ENCODE measurements at regions not wholly inside any gene's neighbourhood (a gene's known extent, or its start where the extent isn't known, plus 50 kb on each side); places are given as distances from the start of the nearest gene placed in this dataset.
"Not testable (repeated sequence)": the region's sequence is repeated elsewhere in the genome, so short reads cannot be mapped to it uniquely, and the experiment has no call there.

GRCh38 chr7:108669958-108670357 lies 100.3 kb downstream of the DNAJB9 start:
- Histone ChIP-seq H3K4me3 (no peak overlapping the region), H3K9me3 (ENCODE audit: low read depth) (no peaks in the 10 kb centered on the region), H3K36me3 (ENCODE audit: low read depth) (no peaks in the 10 kb centered on the region), H3K27me3 (replicated peaks; ENCODE audit: insufficient read depth) (no peaks in the 10 kb centered on the region), H3K9ac (no peak overlapping the region), H3K9me2 (ENCODE audit: insufficient read depth) (no peaks in the 10 kb centered on the region), H3F3A (ENCODE audit: insufficient read depth) (no peaks in the 10 kb centered on the region), H3K4me2 (ENCODE audit: unreplicated experiment) (no peak overlapping the region), H3K4me1 (ENCODE audit: insufficient read depth) (no peaks in the 10 kb centered on the region), H4K20me1 (ENCODE audit: insufficient read depth) (no peaks in the 10 kb centered on the region), H2AFZ (no peak overlapping the region), H3K79me2 (ENCODE audit: insufficient read depth) (no peaks in the 10 kb centered on the region), H3K27ac (no peak overlapping the region)
- DNase-seq, result no peak
- TF ChIP-seq EZH2phosphoT487 (IDR thresholded peaks at IDR 0.05; ENCODE audit: insufficient read depth, low read depth) (no peak), EZH2 (IDR thresholded peaks at IDR 0.05; ENCODE audit: insufficient read depth, poor library complexity, severe bottlenecking) (no peak)
- in situ Hi-C loops (cut with MboI), result no loop called here

- H3K9ac ChIP-seq; H3K4me2 ChIP-seq (ENCODE audit: unreplicated experiment); H3K9me2 ChIP-seq (ENCODE audit: insufficient read depth); DNase-seq; H3K27ac ChIP-seq; H3K36me3 ChIP-seq (ENCODE audit: low read depth); H3K9me3 ChIP-seq (ENCODE audit: low read depth); H3K27me3 ChIP-seq (replicated peaks; ENCODE audit: insufficient read depth); H2AFZ ChIP-seq; H4K20me1 ChIP-seq (ENCODE audit: insufficient read depth); H3F3A ChIP-seq (ENCODE audit: insufficient read depth); H3K4me3 ChIP-seq; H3K79me2 ChIP-seq (ENCODE audit: insufficient read depth); H3K4me1 ChIP-seq (ENCODE audit: insufficient read depth); in situ Hi-C loops (cut with MboI): not testable (repeated sequence)
- WGBS, 2 experiments (ENCODE audit: low coverage in 1 of 2, low lambda C conversion rate in 2 of 2, missing lambda C conversion rate in 2 of 2), result 9 to 15% methylated on average over 3 of the region's 3 CpGs
Observed at GRCh38 chr7:108673699-108674098, 104.0 kb downstream of the DNAJB9 start.

GRCh38 chr7:108684629-108685028 lies 115.0 kb downstream of the DNAJB9 start:
- Histone ChIP-seq H3K4me3 (no peak overlapping the region), H3K4me2 (ENCODE audit: unreplicated experiment) (no peak overlapping the region), H3F3A (ENCODE audit: insufficient read depth) (no peaks in the 10 kb centered on the region), H3K27me3 (replicated peaks; ENCODE audit: insufficient read depth) (no peaks in the 10 kb centered on the region), H3K9ac (no peak overlapping the region), H3K9me3 (ENCODE audit: low read depth) (no peaks in the 10 kb centered on the region), H3K36me3 (ENCODE audit: low read depth) (no peaks in the 10 kb centered on the region), H3K4me1 (ENCODE audit: insufficient read depth) (no peaks in the 10 kb centered on the region), H2AFZ (no peak overlapping the region), H4K20me1 (ENCODE audit: insufficient read depth) (no peaks in the 10 kb centered on the region), H3K9me2 (ENCODE audit: insufficient read depth) (no peaks in the 10 kb centered on the region), H3K79me2 (ENCODE audit: insufficient read depth) (no peaks in the 10 kb centered on the region), H3K27ac (no peak overlapping the region)
- DNase-seq, result no peak
- in situ Hi-C loops (cut with MboI), result no loop called here
- WGBS, 2 experiments (ENCODE audit: low coverage in 1 of 2, low lambda C conversion rate in 2 of 2, missing lambda C conversion rate in 2 of 2), result 52 to 58% methylated on average over 4 of the region's 4 CpGs
- no peak for TF ChIP-seq EZH2 (IDR thresholded peaks at IDR 0.05; ENCODE audit: insufficient read depth, poor library complexity, severe bottlenecking)
- TF ChIP-seq EZH2phosphoT487 (IDR thresholded peaks at IDR 0.05; ENCODE audit: insufficient read depth, low read depth), result no peak

GRCh38 chr7:108686494-108686893 lies 116.8 kb downstream of the DNAJB9 start:
- no peak for TF ChIP-seq EZH2 (IDR thresholded peaks at IDR 0.05; ENCODE audit: insufficient read depth, poor library complexity, severe bottlenecking)
- TF ChIP-seq EZH2phosphoT487 (IDR thresholded peaks at IDR 0.05; ENCODE audit: insufficient read depth, low read depth), result no peak
- Histone ChIP-seq H3K4me1 (ENCODE audit: insufficient read depth) (no peaks in the 10 kb centered on the region), H3K9ac (no peak overlapping the region), H4K20me1 (ENCODE audit: insufficient read depth) (no peaks in the 10 kb centered on the region), H3K79me2 (ENCODE audit: insufficient read depth) (no peaks in the 10 kb centered on the region), H3K4me2 (ENCODE audit: unreplicated experiment) (no peak overlapping the region), H3K36me3 (ENCODE audit: low read depth) (no peaks in the 10 kb centered on the region), H2AFZ (no peak overlapping the region), H3K9me3 (ENCODE audit: low read depth) (no peaks in the 10 kb centered on the region), H3K27me3 (replicated peaks; ENCODE audit: insufficient read depth) (no peaks in the 10 kb centered on the region), H3F3A (ENCODE audit: insufficient read depth) (no peaks in the 10 kb centered on the region), H3K9me2 (ENCODE audit: insufficient read depth) (no peaks in the 10 kb centered on the region), H3K4me3 (no peak overlapping the region), H3K27ac (no peak overlapping the region)
- 3 to 15% methylated on average over 1 of the region's 1 CpG for WGBS, 2 experiments (ENCODE audit: low coverage in 1 of 2, low lambda C conversion rate in 2 of 2, missing lambda C conversion rate in 2 of 2)
- in situ Hi-C loops (cut with MboI), result no loop called here
- DNase-seq, result no peak

GRCh38 chr7:108697254-108697653 lies 127.6 kb downstream of the DNAJB9 start:
- no peaks in the 10 kb centered on the region for H3F3A ChIP-seq (ENCODE audit: insufficient read depth)
- H3K4me1 ChIP-seq (ENCODE audit: insufficient read depth), result no peaks in the 10 kb centered on the region
- 11 to 13% methylated on average over 4 of the region's 4 CpGs for WGBS, 2 experiments (ENCODE audit: low coverage in 1 of 2, low lambda C conversion rate in 2 of 2, missing lambda C conversion rate in 2 of 2)
- no peak overlapping the region for H3K4me2 ChIP-seq (ENCODE audit: unreplicated experiment)
- no peak for DNase-seq
- H3K36me3 ChIP-seq (ENCODE audit: low read depth), result no peaks in the 10 kb centered on the region
- H3K79me2 ChIP-seq (ENCODE audit: insufficient read depth), result no peaks in the 10 kb centered on the region
- H3K27me3 ChIP-seq (replicated peaks; ENCODE audit: insufficient read depth), result no peaks in the 10 kb centered on the region
- H3K4me3 ChIP-seq, result no peak overlapping the region
- in situ Hi-C loops (cut with MboI), result no loop called here
- H3K27ac ChIP-seq, result no peak overlapping the region
- no peak overlapping the region for H3K9ac ChIP-seq
- no peak overlapping the region for H2AFZ ChIP-seq
- TF ChIP-seq EZH2 (IDR thresholded peaks at IDR 0.05; ENCODE audit: insufficient read depth, poor library complexity, severe bottlenecking) (no peak), EZH2phosphoT487 (IDR thresholded peaks at IDR 0.05; ENCODE audit: insufficient read depth, low read depth) (no peak)
- H3K9me2 ChIP-seq (ENCODE audit: insufficient read depth), result no peaks in the 10 kb centered on the region
- no peaks in the 10 kb centered on the region for H3K9me3 ChIP-seq (ENCODE audit: low read depth)
- H4K20me1 ChIP-seq (ENCODE audit: insufficient read depth), result no peaks in the 10 kb centered on the region
